ENCODE measurements at regions not wholly inside any gene's neighbourhood (a gene's known extent, or its start where the extent isn't known, plus 50 kb on each side); places are given as distances from the start of the nearest gene placed in this dataset.

GRCh38 chr2:239749272-239749873 lies 275.8 kb downstream of the NDUFA10 start:
- TF ChIP-seq POLR2AphosphoS5 (IDR thresholded peaks at IDR 0.05) = no peak
- TF ChIP-seq, protein P1, sequence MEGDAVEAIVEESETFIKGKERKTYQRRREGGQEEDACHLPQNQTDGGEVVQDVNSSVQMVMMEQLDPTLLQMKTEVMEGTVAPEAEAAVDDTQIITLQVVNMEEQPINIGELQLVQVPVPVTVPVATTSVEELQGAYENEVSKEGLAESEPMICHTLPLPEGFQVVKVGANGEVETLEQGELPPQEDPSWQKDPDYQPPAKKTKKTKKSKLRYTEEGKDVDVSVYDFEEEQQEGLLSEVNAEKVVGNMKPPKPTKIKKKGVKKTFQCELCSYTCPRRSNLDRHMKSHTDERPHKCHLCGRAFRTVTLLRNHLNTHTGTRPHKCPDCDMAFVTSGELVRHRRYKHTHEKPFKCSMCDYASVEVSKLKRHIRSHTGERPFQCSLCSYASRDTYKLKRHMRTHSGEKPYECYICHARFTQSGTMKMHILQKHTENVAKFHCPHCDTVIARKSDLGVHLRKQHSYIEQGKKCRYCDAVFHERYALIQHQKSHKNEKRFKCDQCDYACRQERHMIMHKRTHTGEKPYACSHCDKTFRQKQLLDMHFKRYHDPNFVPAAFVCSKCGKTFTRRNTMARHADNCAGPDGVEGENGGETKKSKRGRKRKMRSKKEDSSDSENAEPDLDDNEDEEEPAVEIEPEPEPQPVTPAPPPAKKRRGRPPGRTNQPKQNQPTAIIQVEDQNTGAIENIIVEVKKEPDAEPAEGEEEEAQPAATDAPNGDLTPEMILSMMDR (IDR thresholded peaks at IDR 0.05) = no peak
